Embryonic facial prominence (tissue), 1 donor: ENCODE measurements at regions not wholly inside any gene's neighbourhood (a gene's known extent, or its start where the extent isn't known, plus 50 kb on each side); places are given as distances from the start of the nearest gene placed in this dataset.
"Not testable (repeated sequence)": the region's sequence is repeated elsewhere in the genome, so short reads cannot be mapped to it uniquely, and the experiment has no call there.

ENCODE experiments used
- DNase-seq: peaks from one replicate; pipeline ENCODE4 v3.0.0-alpha.2; 2016; ENCODE audit errors: extremely low spot score

DNA sequence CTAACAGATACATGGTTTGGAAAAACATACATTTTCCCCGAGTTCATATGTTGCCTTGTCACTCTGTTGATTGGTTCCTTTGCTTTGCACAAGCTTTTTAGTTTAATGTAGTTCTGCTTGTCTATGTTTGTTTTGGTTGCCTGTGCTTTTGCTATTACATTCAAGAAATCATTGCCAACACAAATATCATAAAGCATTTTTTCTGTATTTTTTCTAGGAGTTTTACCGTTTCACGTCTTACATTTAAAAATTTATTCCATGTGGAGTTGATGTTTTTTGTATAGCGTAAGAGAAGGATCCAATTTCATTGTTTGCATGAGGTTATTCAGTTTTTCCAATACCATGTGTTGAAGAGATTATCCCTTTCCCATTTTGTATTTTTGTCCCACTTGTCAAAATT, 941.9 kb upstream of the ADAMTS5 start:
- DNase-seq = not testable (repeated sequence)

DNA sequence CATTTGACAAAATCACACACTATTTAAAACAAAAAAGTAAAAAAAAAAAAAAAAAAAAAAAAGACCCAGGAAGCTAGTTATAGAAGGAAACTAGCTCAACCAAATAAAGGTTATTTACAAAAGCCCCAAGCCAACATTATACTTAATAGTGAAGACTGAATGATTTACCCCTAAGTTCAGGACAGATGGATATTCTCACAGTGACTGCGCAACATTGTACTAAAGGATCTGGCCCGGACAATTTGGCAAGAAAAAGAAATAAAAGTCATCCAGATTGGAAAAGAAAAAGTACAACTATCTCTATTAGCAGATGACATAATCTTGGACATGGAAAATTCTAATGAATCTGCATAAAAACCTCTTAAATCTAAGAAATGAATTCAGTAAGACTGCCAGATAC, 936.0 kb upstream of the ADAMTS5 start:
- not testable (repeated sequence) for DNase-seq

DNA sequence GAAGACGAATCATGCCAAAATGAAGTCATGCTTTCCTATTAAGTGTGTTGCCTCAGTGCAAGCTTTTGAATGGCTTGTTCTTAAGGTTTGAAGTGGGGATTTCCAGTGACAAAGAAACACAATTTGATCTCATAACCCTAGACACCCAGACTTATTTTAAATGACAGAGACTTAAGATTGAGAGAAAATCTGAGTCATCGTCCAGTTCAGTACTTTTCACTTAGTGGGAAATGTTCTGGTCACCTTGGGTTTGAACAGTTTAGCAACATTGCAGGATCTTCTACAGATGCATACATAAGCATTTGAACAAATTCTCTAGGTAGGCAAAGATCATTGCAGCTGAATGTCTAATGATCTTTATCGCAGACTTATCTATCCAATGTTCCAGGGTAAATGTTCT, 926.7 kb upstream of the ADAMTS5 start:
- DNase-seq = not testable (repeated sequence)

DNA sequence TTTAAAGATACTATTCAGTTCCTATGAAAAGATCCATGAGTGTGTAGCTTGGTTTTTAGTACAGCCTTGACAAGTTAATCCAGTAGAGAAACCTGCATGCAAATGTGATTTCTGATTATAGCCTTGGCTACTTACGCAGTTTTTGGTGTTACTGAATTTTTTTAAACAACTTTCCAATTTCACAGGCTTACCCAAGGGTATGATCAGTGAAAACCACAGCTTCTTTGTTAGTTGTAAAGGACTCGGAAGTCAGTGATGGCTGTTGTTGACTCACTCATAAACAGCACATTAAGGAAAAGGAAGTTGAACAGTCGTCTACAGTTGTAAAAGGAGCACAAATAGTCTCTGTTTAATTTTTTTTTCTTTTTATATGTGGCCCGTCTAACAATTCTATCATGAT, 924.6 kb upstream of the ADAMTS5 start:
- DNase-seq = not testable (repeated sequence)

DNA sequence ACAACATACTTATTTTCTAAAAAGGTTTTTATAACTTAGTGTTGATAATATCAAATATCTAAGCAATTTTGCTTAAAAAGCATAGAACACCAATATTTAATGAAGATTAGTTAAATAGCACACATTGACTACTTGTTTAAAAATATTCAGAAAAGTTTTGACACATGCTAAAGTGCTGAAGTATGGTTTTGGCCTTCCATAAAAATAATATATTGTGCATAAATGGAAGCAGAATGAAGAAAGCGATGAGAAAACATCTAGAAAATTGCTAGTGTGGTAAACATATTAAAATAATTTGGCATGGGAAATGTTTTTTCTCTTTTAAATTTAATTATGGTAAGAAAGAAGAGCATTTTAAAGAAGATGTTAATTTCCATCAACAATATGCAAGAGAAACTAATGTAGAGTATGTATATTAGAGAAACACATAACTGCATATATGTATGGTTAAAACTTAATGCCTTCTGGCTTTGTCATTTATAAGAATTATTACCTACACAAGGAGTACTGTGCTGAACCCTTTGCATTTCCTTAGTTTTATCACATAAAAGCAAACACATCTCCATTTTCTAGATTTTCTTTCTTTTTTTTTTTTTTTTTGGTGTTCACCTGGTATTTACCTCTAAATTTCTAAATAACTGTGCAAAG, 921.0 kb upstream of the ADAMTS5 start:
- not testable (repeated sequence) for DNase-seq

DNA sequence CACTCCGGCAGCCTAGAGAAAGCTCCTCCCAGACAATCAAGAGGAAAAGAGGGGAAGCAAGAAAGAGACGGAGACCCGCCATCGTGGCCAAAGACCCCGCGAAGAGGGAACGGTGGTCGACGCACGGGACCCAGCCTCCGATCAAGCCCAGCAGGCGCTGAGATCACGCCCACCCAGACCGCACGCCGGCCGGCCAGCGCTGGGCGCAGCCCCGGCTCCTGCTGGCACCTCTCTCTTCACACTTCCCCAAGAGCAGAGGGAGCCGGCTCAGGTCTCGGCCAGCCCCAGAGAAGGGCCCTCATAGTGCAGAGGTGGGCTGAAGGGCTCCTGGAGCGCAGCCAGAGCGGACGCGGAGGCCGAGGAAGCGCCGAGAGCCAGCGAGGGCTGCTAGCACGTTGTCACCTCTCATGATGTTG, 918.4 kb upstream of the ADAMTS5 start:
- no peak for DNase-seq

DNA sequence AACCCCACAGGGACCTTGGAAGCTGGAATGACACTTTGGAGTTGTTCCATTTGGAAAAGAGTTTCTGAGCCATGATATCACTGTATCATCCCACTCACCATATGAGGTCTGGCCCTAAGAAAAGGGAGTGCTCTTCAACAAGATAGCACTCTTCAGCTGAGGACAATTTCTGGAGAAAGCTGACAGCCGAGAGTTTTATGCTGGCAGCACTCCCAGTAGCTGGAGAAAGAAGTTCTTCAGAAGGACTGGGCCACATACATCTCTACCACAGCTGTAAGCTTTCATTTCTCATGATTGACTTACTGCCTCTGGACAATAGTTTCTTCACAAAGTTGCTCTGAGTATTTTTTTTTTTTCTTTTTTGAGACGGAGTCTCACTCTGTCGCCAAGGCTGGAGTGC, 914.4 kb upstream of the ADAMTS5 start:
- not testable (repeated sequence) for DNase-seq

DNA sequence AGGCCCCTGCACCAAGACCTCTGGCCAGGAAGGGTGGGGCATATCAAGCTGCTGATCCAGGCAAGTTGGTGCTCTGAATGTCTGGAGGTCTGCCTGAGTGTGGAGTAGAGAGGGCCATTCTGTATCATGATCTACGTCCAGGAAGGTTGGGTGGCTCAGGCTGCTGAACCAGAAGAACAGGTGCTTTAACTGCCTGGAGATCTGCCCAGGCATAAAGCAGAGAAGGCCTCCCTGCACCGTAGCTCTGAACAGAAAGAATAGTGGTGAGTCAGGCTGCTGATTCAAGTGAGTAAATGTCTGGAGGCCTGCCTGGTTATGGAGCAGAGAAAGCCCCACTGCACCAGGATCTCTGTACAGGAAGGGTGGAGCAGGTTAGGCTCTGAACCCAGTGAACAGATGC, 905.5 kb upstream of the ADAMTS5 start:
- DNase-seq = not testable (repeated sequence)

DNA sequence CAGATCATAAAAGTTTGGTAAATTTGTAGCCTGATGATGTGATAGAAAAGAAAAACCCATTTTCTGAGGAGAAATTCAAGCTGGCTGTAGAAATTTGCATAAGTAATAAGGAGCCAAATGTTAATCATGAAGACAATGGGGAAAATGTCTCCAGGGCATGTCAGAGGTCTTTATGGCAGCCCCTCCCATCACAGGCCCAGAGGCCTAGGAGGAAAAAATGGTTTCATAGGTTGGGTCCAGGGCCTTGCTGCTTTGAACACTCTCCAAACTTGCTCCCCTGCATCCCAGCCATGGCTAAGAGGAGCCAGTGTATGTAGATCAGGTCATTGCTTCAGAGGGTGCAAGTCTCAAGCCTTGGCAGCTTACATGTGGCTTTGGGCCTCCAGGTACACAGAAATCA, 903.9 kb upstream of the ADAMTS5 start:
- not testable (repeated sequence) for DNase-seq

DNA sequence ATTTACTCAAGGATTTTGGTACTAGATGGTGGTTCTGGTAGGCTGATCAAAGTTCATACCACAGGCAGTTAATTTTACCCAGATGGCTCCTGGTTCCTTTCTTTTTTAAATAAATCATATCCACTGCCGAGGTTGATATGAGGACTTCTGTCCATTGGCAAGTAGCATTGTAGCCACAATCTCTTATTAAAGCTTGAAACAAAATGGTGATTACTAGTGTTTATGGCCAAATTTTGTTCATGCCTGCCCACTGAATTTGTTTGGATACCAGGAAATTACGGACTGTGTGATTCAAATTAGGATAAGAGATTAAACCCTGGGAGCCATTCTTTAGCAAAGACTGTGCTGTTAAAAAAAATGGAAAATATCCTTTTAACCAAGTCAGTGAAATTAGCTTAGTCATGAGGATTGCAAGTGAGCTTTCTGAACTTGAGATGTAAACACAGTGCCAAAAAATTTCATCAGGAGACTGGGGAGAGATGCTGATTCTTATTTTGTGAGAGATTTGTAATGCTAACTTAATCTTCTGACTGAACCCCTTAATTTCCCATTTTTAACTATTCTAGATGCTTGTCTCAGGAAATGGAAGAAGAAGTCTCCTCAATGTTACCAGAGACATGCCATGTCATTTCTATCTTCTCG, 893.5 kb upstream of the ADAMTS5 start:
- not testable (repeated sequence) for DNase-seq

DNA sequence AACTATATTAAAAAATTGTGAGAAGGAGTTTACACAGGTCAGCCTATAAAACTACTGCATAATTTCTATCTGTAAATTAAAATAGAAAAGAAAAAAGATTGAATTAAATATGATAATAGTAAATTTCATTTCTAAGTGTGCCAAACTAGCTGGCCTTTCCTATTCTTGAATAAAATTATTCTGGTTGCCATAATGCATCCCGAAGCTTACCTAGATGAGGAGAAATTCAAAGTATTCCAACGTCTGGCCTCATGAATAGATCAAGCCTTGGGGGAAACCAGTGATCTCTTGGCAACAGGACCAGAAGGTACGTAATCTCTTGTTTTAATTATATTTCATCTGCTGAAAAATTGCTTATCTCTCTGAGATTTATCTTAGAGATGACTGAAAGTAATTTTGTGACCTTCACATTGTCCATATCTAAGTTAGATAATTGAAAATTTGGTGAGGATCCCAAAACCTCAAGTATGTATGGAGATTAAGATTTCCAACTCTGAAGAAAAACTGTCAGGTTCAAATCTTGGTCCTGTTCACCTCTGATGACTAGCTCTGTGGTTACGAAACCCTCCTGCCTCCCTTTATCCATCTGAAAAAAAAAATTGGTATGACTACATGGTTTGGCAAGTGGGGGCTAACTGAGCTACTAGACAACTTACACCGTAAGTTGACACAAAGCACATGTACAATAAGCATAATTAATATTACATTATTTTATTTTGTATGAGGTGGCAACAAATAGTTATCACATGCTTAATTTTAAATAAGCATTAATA, 891.4 kb upstream of the ADAMTS5 start:
- not testable (repeated sequence) for DNase-seq

DNA sequence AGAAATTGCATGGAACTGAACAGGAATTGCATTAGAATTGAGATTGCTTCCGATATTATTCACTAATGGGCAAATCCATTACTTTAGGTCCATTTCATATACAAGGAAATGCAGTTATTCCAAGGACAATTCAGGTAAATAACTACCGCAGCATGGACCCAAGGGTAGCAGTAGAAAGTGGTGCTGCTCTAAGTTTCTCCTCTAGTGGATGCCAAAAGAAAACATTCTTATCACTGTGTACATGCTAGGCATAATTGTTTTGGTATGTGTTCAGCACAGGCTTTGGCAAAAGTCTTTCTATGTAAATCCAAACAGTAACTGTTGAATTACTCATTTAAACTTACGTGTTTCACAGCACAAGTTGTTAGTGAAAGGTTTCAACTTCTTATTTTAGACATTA, 890.1 kb upstream of the ADAMTS5 start:
- not testable (repeated sequence) for DNase-seq

DNA sequence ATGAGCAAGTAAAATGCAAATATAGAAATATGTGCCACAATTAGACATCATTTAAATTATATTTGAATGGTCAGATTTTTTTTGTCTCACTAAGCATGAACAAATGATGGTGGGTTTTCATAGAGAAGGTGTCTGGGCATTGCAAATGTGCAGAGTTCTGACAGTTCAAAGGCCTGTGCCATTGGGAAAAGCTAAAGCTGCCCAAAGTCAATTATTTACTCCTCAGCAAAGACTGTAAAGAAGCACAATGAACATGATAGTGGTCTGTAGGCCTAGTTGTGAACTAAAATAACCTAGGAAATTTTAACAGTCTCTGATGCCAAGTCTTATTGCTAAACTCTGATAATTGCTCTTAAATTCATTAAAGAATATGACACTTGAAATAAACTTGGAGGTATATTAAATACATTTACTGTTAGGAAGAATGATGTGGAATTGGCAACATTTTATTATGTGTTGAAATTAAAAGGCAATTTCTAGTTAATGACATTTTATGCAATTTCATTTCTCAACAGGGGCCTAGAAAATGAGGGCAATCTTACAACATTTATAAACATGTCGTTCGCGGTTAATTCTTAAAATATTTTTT, 874.3 kb upstream of the ADAMTS5 start:
- DNase-seq = no peak

DNA sequence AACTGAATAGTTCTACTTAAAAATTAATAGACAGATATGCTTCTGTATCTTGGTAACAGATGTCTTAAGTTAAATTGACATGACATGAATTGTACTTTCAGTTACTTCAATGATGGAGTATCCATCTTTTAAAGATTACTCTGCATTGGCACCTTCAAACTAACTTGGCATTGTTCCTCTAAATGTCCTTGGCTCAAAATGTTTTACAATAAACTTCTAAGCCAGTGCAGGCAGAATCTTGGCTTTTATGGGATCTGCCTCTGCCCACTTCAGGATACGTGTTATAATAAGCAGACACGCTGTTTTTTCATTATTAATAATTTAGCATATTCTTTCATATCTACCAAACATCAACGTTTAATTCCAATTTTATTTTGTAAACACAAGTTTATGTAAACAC, 873.4 kb upstream of the ADAMTS5 start:
- no peak for DNase-seq

DNA sequence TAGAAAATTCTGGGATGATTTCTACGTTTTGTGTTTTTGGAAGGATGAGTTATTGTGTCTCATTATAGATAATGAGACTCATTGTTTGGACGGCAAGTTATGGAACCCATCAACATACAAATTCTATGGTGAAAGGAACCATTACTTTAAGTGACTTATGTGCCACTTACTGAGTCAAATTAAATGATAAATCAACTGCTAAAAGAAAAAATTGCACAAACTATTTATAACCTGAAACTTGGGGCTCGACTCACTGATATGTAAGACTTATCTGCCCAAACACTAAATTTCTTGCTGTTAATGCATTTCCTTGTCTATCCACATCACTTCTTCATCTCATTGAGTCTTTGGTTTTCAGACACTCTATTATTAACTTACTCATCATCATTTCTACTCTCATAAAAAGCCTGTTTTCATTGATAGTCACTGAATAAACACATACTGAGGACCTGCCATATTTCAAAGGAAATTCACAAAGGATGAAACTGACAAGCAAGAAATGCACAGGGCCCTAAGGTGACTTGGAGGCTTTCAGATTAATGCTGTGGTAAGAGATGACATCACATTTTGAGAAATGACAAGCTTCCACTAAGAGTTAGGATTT, 872.7 kb upstream of the ADAMTS5 start:
- DNase-seq = no peak

DNA sequence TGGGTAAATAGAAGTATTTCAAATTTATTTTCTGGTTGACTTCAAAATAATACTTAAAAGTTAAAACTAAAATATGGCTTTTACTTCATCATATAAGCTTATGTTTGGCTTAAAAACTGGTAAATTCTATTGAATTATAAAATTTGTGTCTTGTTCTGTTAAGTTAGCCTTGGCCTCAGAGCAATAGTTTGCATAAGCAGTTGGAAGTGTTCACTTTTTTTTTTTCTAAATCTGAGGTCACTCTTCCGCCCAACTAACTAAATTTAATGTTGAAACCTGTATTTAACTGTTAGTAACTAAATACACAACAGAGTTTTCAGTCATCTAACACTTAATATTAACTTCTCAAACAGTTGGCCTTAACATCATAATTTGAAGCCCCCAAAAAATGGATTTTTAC, 871.7 kb upstream of the ADAMTS5 start:
- DNase-seq = no peak

DNA sequence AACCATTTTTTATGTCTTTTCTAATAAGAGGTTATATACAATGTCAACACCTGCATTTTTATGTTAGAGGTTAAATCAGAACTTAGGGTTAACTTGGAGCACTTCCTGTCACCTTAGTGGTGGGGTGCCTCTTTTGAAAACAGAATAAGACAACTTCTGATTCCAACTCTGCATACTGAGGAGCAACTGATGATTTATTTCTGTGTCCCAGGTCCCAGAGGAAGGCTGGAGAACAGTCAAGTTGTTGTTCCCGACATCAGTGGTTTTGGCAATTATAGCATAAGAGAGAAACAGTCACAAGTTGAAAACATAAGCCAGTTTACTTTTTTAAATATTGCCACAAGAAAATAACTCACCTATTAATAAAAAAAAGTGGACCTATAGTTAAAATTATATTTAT, 871.0 kb upstream of the ADAMTS5 start:
- DNase-seq = no peak

DNA sequence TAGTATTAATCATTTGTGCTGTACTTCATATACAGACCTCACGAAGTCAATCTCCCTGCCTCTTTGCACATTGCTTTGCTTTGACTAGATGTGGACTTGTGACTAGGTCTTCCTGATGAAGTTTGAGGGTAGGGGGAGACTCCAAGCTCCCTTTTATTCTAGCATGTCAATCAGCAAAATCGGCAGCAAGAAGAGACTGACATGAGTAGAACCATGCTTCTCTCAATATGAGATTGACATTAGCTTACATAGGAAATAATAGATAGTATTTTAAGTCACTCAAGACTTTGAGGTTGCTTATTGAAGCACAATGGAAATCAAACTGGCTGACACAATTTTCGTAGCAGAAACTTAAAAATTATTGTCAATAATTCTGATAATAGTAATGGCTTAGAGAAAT, 866.4 kb upstream of the ADAMTS5 start:
- DNase-seq = no peak

DNA sequence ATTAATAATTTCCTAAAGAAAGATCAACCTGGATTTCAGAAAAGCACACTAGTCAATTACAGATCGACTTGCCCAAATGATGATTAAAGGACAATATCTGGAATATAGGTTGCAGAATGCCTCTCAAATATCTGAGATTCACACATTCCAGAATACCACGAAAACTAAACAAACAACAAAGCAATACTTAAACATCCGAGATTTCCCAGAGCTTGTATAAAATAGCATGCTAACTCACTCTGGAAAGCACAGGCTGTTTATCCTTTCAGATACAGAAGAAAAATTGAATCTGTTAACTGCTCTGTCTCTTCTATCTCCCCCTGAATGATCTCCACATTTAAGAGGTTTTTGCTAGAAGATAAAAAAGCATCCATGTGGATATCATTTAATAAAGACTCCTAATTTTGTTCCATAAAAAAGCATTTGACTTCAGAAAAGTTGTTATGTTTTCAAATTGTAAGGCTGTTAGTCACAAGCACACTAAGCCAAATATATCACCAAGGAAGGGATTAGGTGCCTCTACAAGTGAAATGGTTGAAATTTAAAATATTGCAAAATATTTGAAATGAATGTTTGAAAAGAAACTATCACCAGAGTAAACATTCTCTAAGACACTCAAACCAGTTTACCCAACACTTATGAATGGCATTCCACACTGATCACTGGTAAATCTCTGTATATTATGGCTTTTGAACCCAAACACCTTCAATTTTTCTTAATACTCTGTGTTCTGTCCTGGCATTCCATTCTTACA, 865.1 kb upstream of the ADAMTS5 start:
- DNase-seq = no peak

DNA sequence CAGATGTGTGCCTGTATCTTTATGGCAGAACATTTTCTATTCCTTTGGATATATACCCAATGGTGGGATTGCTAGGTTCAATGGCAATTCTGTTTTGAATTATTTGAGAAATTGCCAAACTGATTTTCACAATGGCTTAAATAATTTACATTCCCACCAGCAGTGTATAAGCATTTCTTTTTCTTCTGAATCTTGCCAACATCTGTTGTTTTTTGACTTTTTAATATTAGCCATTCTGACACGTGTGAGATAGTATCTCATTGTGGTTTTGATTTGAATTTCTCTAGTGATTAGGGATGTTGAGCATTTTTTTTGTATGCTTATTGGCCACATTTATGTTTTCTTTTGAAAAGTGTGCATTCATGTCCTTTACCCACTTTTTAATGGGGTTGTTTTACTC, 864.3 kb upstream of the ADAMTS5 start:
- DNase-seq = no peak

DNA sequence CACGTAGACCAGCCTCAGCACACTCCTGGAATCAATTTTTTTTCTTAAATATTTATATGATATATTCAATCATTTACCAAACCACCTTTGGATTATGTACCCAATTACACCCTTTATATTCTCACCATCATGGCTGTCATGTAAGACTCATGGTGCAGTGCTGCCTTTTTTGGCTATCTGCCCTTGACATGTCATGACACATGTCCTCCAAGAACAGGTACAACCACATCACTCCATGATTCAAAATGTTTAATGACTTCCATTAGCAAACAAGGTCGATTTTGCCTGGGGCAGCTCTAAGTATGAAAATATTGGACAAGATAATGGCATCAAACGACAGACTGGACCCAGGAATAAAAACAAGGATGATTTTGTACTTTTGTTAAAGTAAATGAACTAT, 861.1 kb upstream of the ADAMTS5 start:
- DNase-seq = no peak
